Panc1 (cell line): ENCODE measurements at regions not wholly inside any gene's neighbourhood (a gene's known extent, or its start where the extent isn't known, plus 50 kb on each side); places are given as distances from the start of the nearest gene placed in this dataset.

Experiments used
- ATAC-seq: fragments of 200-7000 bp; cut with Tn5 transposase; 2 replicates; pipeline ENCODE4 v1.9.1; 2020; ENCODE audit warnings: mild to moderate bottlenecking, moderate library complexity
- BruUV-seq: library from RNA; stranded (reverse); fragments of 400-500 nt; replicated peaks from 2 replicates; lab custom pipeline; 2021; lab: Mats Ljungman, UMichigan
- CTCF ChIA-PET: fragments of 300-600 bp; sonication (Branson Sonifier 250); formaldehyde crosslinking; loops from one replicate; lab custom pipeline; 2022; ENCODE audit warnings: antibody characterized with exemption; lab: Charles Lee
- POLR2A ChIA-PET: fragments of 300-600 bp; sonication (Branson Sonifier 250); formaldehyde crosslinking; loops from one replicate; lab custom pipeline; 2022; ENCODE audit warnings: antibody characterized with exemption; lab: Charles Lee
- DNase-seq: peaks from one replicate; pipeline ENCODE4 v3.0.0-alpha.2; 2010; ENCODE audit warnings: low read depth, low spot score
- H3K27ac ChIP-seq: 2 replicates; pipeline ENCODE4 v1.5.1; 2011; ENCODE audit warnings: mild to moderate bottlenecking, low read length, inconsistent platforms
- H3K27me3 ChIP-seq: fragments of 200-500 bp; sonication (Bioruptor generic); 2 replicates; pipeline ENCODE4 v1.6.0; 2014; ENCODE audit warnings: low read length, inconsistent platforms; ENCODE audit not compliant: control insufficient read depth, insufficient read depth
- H3K36me3 ChIP-seq: fragments of 200-500 bp; sonication (Bioruptor generic); 2 replicates; pipeline ENCODE4 v1.5.1; 2014; ENCODE audit warnings: inconsistent platforms, mild to moderate bottlenecking, low read length, moderate library complexity; ENCODE audit not compliant: control insufficient read depth, insufficient read depth
- H3K4me1 ChIP-seq: 2 replicates; pipeline ENCODE4 v1.5.1; 2011; ENCODE audit warnings: inconsistent platforms, mild to moderate bottlenecking, low read length, moderate library complexity; ENCODE audit not compliant: control insufficient read depth, insufficient read depth
- H3K4me3 ChIP-seq, 2 experiments: 2 replicates each; pipeline ENCODE4 v1.5.1; 2011 to 2012; ENCODE audit warnings: low read depth in 2 of 2, low read length in 2 of 2, mild to moderate bottlenecking in 2 of 2, inconsistent platforms in 1 of 2, moderate library complexity in 1 of 2
- H3K9me3 ChIP-seq: fragments of 200-500 bp; sonication (Bioruptor generic); 2 replicates; pipeline ENCODE4 v1.5.1; 2014; ENCODE audit warnings: low read depth, mild to moderate bottlenecking, inconsistent platforms, low read length, moderate library complexity; ENCODE audit not compliant: control insufficient read depth, insufficient read depth
- POLR2AphosphoS5 ChIP-seq: IDR thresholded peaks from 2 replicates; pipeline ENCODE4 v1.6.1; 2012; ENCODE audit warnings: mild to moderate bottlenecking, low read depth, low read length, moderate library complexity
- SIN3A ChIP-seq: IDR thresholded peaks from 2 replicates; pipeline ENCODE4 v1.6.1; 2012; ENCODE audit warnings: low read depth, mild to moderate bottlenecking, low read length, moderate library complexity, borderline replicate concordance; ENCODE audit not compliant: insufficient read depth
- TCF7L2 ChIP-seq: IDR thresholded peaks from 2 replicates; pipeline ENCODE4 v1.6.1; 2011; ENCODE audit warnings: mild to moderate bottlenecking, low read depth, low read length, inconsistent platforms
- in situ Hi-C: cut with HindIII; loops from 2 replicates; pipeline ENCODE4 v1.10.0; 2016; ENCODE audit warnings: low sequenced_read_pairs, low pct_unique_long_range_greater_than_20kb
- intact Hi-C: fragments of 100-400 bp; cut with micrococcal nuclease; formaldehyde crosslinking; loops from one replicate; pipeline ENCODE4 v1.10.0; 2022; ENCODE audit not compliant: unreplicated experiment
- TF ChIP-seq, protein P1 (sequence below), 2 experiments: IDR thresholded peaks; 2 replicates each; pipeline ENCODE4 v1.6.1; 2011 to 2012; ENCODE audit warnings: low read depth in 2 of 2, control low read depth in 1 of 2, low read length in 1 of 2, mild to moderate bottlenecking in 1 of 2, moderate library complexity in 1 of 2; ENCODE audit not compliant: insufficient read depth in 1 of 2
- TF ChIP-seq, protein P2 (sequence below): fragments of 450-650 bp; IDR thresholded peaks from 2 replicates; pipeline ENCODE4 v1.5.1; 2017; ENCODE audit warnings: mild to moderate bottlenecking

DNA sequence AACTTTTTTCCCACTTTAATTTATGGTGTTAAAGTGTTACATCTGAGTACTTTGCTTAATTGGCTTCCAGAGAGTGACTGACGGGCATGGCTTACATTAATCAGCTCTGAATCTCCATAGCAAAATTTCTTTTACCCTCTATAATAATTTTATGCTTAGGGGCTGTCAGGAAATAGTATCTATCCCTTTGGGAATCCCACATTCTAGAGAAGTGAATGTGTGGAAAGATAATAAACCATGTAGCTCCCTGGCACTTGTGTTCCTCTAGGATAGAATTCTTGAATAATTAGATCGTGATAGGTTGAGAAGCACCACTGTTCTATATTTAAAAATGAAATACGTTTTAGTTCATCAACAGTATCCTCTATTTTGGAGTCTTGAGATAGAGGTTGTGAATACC, 89.6 kb downstream of the DNAJB9 start:
- no peaks in the 10 kb centered on the region for H3K27me3 ChIP-seq
- in situ Hi-C loops: no loop called here
- H3K4me1 ChIP-seq: no peaks in the 10 kb centered on the region
- ATAC-seq (no peak), DNase-seq (no peak)
- no TSS peak for BruUV-seq
- ChIA-PET POLR2A (no interaction called here), CTCF (no interaction called here)
- H3K4me3 ChIP-seq: no peak overlapping the region
- no peaks in the 10 kb centered on the region for H3K36me3 ChIP-seq
- TF ChIP-seq, protein P1, sequence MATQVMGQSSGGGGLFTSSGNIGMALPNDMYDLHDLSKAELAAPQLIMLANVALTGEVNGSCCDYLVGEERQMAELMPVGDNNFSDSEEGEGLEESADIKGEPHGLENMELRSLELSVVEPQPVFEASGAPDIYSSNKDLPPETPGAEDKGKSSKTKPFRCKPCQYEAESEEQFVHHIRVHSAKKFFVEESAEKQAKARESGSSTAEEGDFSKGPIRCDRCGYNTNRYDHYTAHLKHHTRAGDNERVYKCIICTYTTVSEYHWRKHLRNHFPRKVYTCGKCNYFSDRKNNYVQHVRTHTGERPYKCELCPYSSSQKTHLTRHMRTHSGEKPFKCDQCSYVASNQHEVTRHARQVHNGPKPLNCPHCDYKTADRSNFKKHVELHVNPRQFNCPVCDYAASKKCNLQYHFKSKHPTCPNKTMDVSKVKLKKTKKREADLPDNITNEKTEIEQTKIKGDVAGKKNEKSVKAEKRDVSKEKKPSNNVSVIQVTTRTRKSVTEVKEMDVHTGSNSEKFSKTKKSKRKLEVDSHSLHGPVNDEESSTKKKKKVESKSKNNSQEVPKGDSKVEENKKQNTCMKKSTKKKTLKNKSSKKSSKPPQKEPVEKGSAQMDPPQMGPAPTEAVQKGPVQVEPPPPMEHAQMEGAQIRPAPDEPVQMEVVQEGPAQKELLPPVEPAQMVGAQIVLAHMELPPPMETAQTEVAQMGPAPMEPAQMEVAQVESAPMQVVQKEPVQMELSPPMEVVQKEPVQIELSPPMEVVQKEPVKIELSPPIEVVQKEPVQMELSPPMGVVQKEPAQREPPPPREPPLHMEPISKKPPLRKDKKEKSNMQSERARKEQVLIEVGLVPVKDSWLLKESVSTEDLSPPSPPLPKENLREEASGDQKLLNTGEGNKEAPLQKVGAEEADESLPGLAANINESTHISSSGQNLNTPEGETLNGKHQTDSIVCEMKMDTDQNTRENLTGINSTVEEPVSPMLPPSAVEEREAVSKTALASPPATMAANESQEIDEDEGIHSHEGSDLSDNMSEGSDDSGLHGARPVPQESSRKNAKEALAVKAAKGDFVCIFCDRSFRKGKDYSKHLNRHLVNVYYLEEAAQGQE (IDR thresholded peaks at IDR 0.05; ENCODE audit: insufficient read depth in 1 of 2, low read depth in 2 of 2, low read length in 1 of 2): no peak
- TF ChIP-seq SIN3A: no peak
- TF ChIP-seq, protein P2, sequence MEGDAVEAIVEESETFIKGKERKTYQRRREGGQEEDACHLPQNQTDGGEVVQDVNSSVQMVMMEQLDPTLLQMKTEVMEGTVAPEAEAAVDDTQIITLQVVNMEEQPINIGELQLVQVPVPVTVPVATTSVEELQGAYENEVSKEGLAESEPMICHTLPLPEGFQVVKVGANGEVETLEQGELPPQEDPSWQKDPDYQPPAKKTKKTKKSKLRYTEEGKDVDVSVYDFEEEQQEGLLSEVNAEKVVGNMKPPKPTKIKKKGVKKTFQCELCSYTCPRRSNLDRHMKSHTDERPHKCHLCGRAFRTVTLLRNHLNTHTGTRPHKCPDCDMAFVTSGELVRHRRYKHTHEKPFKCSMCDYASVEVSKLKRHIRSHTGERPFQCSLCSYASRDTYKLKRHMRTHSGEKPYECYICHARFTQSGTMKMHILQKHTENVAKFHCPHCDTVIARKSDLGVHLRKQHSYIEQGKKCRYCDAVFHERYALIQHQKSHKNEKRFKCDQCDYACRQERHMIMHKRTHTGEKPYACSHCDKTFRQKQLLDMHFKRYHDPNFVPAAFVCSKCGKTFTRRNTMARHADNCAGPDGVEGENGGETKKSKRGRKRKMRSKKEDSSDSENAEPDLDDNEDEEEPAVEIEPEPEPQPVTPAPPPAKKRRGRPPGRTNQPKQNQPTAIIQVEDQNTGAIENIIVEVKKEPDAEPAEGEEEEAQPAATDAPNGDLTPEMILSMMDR: no peak
- no peak for TF ChIP-seq POLR2AphosphoS5
- TF ChIP-seq TCF7L2: no peak
- intact Hi-C loops: no loop called here
- H3K27ac ChIP-seq: no peak overlapping the region
- no peaks in the 10 kb centered on the region for H3K9me3 ChIP-seq

DNA sequence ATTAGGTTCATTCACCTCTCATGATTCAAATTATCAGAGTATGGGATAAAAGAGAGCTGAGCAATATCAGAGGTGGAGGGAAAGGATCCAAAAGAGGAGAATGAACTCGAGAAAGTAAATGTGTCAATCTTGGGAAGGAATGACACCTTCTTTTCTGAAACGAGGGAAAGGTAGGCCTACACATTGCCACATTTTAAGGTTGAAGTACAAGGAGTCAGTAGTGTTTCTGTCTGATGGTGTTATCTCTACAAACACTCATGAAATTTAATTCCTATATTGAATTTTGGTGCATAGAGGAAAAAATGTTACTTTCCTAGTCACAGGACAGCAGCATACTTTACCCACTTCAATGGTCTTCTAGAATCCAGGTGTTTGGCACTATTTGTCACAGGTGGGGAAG, 90.2 kb downstream of the DNAJB9 start:
- no peaks in the 10 kb centered on the region for H3K36me3 ChIP-seq
- TF ChIP-seq, protein P2: no peak
- TF ChIP-seq, protein P1 (IDR thresholded peaks at IDR 0.05; ENCODE audit: insufficient read depth in 1 of 2, low read depth in 2 of 2, low read length in 1 of 2): no peak
- TF ChIP-seq TCF7L2: no peak
- TF ChIP-seq SIN3A: no peak
- TF ChIP-seq POLR2AphosphoS5: no peak
- ChIA-PET CTCF (interaction anchor here (0.6 to 0.7 kb wide), 2 partner anchors 13 to 20 kb away, joined by 3 to 6 read pairs; no protein-coding TSS in a partner anchor), POLR2A (no interaction called here)
- intact Hi-C loops: no loop called here
- H3K27me3 ChIP-seq: no peaks in the 10 kb centered on the region
- no TSS peak for BruUV-seq
- DNase-seq (no peak), ATAC-seq (no peak)
- in situ Hi-C loops: no loop called here
- H3K4me1 ChIP-seq: no peaks in the 10 kb centered on the region
- H3K9me3 ChIP-seq: no peaks in the 10 kb centered on the region
- H3K4me3 ChIP-seq: no peak overlapping the region
- no peak overlapping the region for H3K27ac ChIP-seq
